ENCODE measurements at regions not wholly inside any gene's neighbourhood (a gene's known extent, or its start where the extent isn't known, plus 50 kb on each side); places are given as distances from the start of the nearest gene placed in this dataset.

DNA sequence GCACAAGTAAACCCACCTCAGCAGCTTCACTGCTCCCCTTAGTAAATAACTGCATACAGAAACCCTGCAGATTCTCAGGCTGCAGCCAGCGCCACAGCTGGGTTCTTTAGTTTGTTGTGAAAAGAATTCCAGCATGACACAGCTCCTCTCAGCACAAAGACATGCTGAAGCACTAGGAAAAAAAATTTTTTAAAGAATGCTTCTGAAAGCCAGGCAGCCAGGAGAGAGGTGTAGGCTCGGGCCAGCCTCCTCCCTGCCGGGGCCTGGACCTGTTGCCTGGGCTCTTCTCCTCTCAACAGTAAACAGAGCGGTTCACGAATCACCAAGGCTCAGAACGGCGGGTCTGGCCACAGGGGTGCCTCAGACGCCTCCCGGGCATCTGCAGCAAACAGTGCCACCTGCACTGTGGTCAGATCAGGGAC lies 95.7 kb upstream of the POU3F3 start:
- WGBS, 4 donors: 8 to 15% (median 13%) methylated on average over 9 of the region's 9 CpGs

DNA sequence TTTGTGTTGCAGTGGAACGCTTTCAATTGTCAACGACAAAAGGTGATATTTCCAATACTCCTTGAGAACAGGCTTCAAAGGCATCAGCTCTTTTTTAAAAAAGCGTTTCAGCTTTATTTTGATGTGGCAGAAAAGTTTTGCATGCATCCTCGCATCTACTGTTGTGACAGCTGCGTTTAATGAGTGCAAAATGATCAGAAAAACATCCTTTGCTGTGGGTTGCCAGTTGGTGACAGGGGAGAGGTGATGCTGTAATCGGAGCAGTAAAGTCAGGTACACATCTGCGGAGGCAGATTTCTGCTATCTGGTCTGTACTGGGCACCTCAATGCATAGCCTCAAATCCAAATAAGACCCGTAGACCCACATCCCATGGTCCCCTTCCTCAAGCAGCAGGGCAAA lies 91.9 kb upstream of the POU3F3 start:
- no peaks in the 10 kb centered on the region for H3K36me3 ChIP-seq
- no peak overlapping the region for H3K27ac ChIP-seq
- WGBS, 4 donors: 80 to 88% (median 86%) methylated on average over 8 of the region's 8 CpGs
- TF ChIP-seq, protein P1, sequence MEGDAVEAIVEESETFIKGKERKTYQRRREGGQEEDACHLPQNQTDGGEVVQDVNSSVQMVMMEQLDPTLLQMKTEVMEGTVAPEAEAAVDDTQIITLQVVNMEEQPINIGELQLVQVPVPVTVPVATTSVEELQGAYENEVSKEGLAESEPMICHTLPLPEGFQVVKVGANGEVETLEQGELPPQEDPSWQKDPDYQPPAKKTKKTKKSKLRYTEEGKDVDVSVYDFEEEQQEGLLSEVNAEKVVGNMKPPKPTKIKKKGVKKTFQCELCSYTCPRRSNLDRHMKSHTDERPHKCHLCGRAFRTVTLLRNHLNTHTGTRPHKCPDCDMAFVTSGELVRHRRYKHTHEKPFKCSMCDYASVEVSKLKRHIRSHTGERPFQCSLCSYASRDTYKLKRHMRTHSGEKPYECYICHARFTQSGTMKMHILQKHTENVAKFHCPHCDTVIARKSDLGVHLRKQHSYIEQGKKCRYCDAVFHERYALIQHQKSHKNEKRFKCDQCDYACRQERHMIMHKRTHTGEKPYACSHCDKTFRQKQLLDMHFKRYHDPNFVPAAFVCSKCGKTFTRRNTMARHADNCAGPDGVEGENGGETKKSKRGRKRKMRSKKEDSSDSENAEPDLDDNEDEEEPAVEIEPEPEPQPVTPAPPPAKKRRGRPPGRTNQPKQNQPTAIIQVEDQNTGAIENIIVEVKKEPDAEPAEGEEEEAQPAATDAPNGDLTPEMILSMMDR (IDR thresholded peaks at IDR 0.05): no peak
- TF ChIP-seq POLR2A (IDR thresholded peaks at IDR 0.05): no peak
- H3K4me3 ChIP-seq: no peak overlapping the region
- intact Hi-C loops (cut with DNase I): no loop called here
- H3K4me1 ChIP-seq: no peaks in the 10 kb centered on the region
- DNase-seq (no peak), ATAC-seq (no peak)
- H3K9me3 ChIP-seq: no peaks in the 10 kb centered on the region
- H3K27me3 ChIP-seq: peaks cover 0 to 23% (median 0%) of the 10 kb centered on the region in 9 donors

More for the DNA sequence above, 95.7 kb upstream of the POU3F3 start:
- Histone ChIP-seq H3K4me3 (no peak overlapping the region), H3K36me3 (no peaks in the 10 kb centered on the region), H3K27ac (no peak overlapping the region), H3K9me3 (no peaks in the 10 kb centered on the region), H3K4me1 (no peaks in the 10 kb centered on the region), H3K27me3 (peaks cover 0 to 56% (median 0%) of the 10 kb centered on the region in 9 donors)
- DNase-seq (no peak), ATAC-seq (no peak)
- TF ChIP-seq, protein P1 (IDR thresholded peaks at IDR 0.05): no peak
- TF ChIP-seq POLR2A (IDR thresholded peaks at IDR 0.05): no peak
- intact Hi-C loops (cut with DNase I): no loop called here

DNA sequence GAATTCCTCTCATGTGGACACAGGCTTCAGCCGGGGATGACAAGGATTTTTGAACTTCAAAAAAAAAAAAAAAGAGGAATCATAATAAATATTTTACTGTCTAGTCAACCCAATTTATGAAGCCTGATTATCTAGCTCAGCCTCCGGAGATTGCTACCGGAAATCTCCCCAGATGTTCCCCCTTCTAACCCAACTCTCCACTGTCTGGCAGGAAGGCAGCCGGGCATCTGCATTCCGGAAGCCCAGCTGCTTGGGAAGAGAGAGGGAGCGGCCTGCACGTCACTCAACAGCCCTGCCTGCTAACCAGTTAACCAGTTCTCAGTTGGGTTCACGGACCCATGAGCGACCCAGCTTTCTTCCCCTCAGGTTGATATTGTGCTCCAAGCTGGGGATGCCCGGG lies 87.2 kb upstream of the POU3F3 start:
- TF ChIP-seq, protein P1 (IDR thresholded peaks at IDR 0.05): no peak
- TF ChIP-seq POLR2A (IDR thresholded peaks at IDR 0.05): no peak
- intact Hi-C loops (cut with DNase I): no loop called here
- no peaks in the 10 kb centered on the region for H3K4me1 ChIP-seq
- ATAC-seq (no peak), DNase-seq (no peak)
- WGBS, 4 donors: 41 to 48% (median 47%) methylated on average over 9 to 10 of the region's 10 CpGs
- no peak overlapping the region for H3K4me3 ChIP-seq
- H3K9me3 ChIP-seq: peaks cover 0 to 20% (median 2%) of the 10 kb centered on the region in 12 donors
- no peaks in the 10 kb centered on the region for H3K36me3 ChIP-seq
- no peaks in the 10 kb centered on the region for H3K27me3 ChIP-seq
- no peak overlapping the region for H3K27ac ChIP-seq

DNA sequence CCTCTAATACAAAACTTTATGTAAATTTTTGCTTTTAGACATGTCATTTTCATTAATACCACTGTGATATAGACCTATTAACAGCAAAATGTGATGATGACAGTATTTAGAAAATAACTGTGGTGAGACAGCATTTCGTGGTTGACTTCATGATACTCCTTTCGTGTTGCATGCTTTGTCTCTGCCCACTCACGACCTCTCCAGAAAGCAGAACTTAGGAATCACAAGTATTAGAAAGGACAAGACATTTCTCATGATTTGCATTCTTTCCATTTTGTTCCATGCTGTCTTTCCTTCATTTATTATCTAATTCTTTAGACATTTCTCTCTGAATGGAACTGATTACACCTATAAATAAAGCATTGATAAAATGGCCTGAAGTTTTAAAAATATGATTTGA lies 85.2 kb upstream of the POU3F3 start:
- TF ChIP-seq POLR2A (IDR thresholded peaks at IDR 0.05): no peak
- TF ChIP-seq, protein P1 (IDR thresholded peaks at IDR 0.05): no peak
- Histone ChIP-seq H3K4me1 (peaks cover 0 to 3% (median 0%) of the 10 kb centered on the region in 12 donors), H3K27me3 (no peaks in the 10 kb centered on the region), H3K9me3 (peaks cover 0 to 20% (median 2%) of the 10 kb centered on the region in 12 donors), H3K4me3 (no peak overlapping the region), H3K36me3 (no peaks in the 10 kb centered on the region), H3K27ac (no peak overlapping the region)
- DNase-seq (no peak), ATAC-seq (no peak)
- intact Hi-C loops (cut with DNase I): no loop called here
- WGBS, 4 donors: 56 to 67% (median 59%) methylated on average over 3 of the region's 3 CpGs
